Upper lobe of left lung (tissue), 4 donors: ENCODE measurements at regions not wholly inside any gene's neighbourhood (a gene's known extent, or its start where the extent isn't known, plus 50 kb on each side); places are given as distances from the start of the nearest gene placed in this dataset.

Experiments
- POLR2A ChIP-seq, 4 donors: fragments of 450-650 bp; IDR thresholded peaks; one replicate each; pipeline ENCODE4 v1.5.1; 2016 to 2017; ENCODE audit warnings: antibody characterized with exemption in 4 of 4, mild to moderate bottlenecking in 2 of 4
- POLR2AphosphoS5 ChIP-seq, 2 donors: sonication (generic); formaldehyde crosslinking; IDR thresholded peaks; one replicate each; pipeline ENCODE4 v1.5.1; 2017; ENCODE audit warnings: antibody characterized with exemption in 2 of 2
- TF ChIP-seq, protein P1 (sequence below), 6 experiments: fragments of 450-650 bp in 4 of 6; fragments of 200-600 bp in 2 of 6; sonication (generic) in 2 of 6; IDR thresholded peaks; one replicate each; pipeline ENCODE4 v1.5.1; 2016 to 2019; ENCODE audit warnings: antibody characterized with exemption in 6 of 6

- TF ChIP-seq, protein P1, sequence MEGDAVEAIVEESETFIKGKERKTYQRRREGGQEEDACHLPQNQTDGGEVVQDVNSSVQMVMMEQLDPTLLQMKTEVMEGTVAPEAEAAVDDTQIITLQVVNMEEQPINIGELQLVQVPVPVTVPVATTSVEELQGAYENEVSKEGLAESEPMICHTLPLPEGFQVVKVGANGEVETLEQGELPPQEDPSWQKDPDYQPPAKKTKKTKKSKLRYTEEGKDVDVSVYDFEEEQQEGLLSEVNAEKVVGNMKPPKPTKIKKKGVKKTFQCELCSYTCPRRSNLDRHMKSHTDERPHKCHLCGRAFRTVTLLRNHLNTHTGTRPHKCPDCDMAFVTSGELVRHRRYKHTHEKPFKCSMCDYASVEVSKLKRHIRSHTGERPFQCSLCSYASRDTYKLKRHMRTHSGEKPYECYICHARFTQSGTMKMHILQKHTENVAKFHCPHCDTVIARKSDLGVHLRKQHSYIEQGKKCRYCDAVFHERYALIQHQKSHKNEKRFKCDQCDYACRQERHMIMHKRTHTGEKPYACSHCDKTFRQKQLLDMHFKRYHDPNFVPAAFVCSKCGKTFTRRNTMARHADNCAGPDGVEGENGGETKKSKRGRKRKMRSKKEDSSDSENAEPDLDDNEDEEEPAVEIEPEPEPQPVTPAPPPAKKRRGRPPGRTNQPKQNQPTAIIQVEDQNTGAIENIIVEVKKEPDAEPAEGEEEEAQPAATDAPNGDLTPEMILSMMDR (IDR thresholded peaks at IDR 0.05), result no peak
- no peak for TF ChIP-seq POLR2AphosphoS5 (IDR thresholded peaks at IDR 0.05)
- TF ChIP-seq POLR2A (IDR thresholded peaks at IDR 0.05), result no peak
Observed at GRCh38 chr2:89850881-89851582, 1159.6 kb downstream of the RPIA start.
